ENCODE measurements at regions not wholly inside any gene's neighbourhood (a gene's known extent, or its start where the extent isn't known, plus 50 kb on each side); places are given as distances from the start of the nearest gene placed in this dataset.
"Not testable (repeated sequence)": the region's sequence is repeated elsewhere in the genome, so short reads cannot be mapped to it uniquely, and the experiment has no call there.

DNA sequence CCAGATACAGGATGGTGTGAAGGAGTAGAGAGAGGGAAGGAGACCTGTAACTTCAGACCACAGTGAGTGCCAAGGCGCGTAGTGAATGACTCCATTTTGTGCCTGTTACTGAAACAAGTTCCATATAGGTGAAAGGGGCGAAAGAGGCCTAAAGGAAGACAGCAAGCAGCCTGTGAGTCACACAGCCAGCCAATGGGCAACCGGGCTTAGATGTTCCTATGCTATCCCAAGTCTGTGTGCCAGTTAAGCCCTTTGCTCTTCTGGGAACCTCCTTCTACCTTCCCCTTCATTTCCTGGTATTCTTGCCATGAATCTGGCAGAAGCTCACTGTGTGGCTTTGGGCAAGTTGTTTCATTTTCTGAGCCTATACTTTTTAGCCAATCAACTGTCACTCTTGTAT, 161.8 kb upstream of the LDB2 start:
- DNase-seq (ENCODE audit: low spot score): no peak

DNA sequence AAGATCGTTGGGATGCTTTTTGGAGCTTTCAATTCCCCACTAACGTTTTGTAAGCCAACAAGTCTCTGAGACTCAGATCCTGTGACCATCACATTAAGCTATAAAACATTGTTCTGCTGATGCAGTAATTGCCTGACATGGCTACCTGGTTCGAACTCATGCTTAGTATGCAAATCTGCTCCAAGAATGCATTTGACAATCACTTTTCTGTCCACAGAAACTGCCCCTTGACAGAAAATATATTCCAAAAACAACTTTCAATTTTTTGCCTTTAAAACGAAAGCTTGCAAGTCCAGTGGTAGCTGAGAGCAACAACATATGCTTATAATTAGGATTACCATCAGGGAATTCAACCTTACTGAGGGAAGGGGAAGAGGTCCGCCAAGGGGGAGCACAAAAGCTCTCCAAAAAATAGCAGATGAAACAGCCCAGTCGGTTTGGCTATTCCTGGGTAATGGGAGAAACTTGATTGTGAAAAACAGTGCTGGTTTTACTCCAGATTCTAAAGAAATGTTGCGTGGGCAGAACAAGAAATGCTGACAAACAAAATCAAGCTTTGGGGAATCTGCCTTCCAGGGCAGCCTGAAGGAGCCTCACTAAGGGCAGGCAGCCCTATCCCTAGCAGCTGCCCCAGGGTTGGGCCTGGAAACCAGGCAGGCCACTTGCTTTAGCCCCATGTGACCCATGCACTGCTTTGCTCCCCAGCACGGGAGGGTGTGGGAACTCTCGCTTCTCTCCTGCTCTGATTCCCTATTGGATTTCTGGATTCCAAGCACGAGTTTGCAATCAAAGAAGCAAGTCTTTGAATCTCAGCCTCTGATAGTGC, 160.7 kb upstream of the LDB2 start:
- DNase-seq (ENCODE audit: low spot score): no peak

DNA sequence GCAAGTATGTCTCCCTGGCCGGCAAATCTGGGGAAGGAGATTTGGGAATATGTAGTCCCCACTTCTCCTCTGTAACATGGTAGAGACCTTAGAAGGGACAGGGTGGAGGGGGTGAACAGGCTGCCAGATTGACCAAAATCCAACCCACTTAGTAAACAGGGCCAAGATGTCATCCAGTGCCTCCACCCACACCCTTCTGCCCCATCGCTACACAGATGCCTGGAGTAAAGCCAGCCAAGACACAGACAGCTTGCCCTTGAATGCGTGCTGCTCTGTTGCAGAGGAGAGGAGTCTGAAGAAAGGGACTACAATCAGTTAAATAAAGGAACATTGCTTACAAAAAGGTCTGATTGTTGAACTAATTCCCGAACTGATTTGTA, 160.1 kb upstream of the LDB2 start:
- no peak for DNase-seq (ENCODE audit: low spot score)

DNA sequence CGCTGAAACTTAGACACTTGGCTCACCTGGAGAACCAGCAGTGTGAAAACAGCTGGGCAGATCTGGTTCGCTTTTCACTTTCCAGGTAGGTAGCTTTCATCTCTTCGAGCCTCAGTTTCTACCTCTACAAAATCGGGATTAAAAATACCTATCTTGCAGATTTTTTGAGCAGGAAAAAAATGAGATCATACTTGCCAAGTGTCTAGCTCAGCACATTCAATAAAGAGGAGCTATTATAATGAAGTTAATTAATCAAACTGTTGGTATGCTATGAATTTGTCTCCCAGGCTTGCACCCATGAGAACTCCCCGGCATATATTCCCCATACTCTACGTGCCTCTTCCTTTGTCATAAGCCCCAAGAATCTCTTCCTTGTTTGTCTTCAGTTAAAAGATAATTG, 158.6 kb upstream of the LDB2 start:
- DNase-seq (ENCODE audit: low spot score): no peak

GRCh38 chr4:17055788-17056187, 157.3 kb upstream of the LDB2 start:
- no peak for DNase-seq (ENCODE audit: low spot score)

DNA sequence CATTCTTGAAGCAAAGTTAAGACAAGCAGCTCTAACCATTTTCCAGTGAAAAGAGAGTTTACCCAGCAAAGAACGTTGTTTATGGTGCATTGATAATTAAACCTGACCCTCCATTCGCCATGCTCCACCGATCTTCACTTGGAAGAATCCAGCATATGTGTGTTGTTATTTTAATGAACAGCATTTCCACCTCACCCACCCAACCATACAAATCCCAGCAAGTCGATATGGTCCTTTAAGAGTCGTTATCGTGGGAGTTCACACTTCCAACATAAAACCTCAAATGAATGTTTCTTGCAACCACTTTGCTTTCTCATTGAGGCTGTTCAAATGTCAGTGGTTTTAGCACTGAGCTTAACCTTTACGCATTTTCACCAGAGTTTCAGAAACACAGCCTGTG, 147.4 kb upstream of the LDB2 start:
- DNase-seq (ENCODE audit: low spot score): no peak

- DNase-seq (ENCODE audit: low spot score): no peak
These were observed 140.2 kb upstream of the LDB2 start for GRCh38 chr4:17038510-17039176.

DNA sequence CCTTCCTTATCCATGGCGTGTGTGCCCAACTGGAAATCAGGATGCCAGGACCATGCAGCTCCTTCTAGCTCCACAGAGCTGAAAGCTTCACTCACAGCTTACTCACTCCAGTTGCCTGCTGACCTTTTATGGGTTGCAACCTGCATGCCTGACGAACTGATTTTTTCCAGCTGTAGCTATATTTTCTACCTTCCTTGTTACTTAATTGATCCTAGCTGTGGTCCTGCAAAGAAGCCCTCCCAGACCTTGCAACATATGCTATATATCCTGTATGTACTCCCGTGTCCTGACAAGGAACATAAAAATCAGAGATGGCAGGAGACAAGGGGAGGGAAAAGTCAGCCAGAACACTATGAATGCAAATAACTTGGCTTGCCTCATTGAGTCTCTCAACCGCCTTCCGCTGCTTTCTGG, 135.3 kb upstream of the LDB2 start:
- DNase-seq (ENCODE audit: low spot score): no peak

DNA sequence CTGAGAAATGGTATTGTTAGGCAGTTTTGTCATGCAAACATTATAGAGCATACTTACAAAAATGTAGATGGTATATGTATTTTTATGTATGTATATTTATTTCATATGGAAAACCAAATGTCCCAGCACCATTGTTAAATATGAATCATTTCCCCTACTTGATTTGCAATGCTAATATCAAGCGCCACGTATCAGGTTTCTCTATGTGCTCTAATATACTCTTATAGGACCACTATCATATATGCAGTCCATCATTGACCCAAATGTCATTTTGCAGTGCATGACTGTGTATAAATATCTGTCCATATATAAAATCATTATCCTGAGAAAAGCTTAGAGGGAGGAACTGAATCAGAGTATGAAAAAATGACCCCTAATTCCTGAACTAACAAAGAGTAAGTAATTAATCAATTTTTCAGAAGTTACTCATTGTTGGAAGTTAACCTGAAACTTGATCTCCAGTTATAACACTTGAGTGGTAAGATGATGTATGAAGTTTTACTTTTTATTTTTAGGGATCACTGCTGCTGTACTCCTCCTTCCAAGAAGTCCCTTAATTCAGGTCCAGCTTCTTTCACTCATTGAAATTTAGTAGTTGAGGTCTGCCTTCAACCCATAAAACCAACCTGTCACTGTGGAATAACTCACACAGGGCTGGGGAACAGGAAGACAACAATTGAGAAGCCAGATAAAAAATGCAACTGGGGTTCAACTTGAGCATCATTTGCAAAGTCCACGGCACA, 134.8 kb upstream of the LDB2 start:
- DNase-seq (ENCODE audit: low spot score): no peak

DNA sequence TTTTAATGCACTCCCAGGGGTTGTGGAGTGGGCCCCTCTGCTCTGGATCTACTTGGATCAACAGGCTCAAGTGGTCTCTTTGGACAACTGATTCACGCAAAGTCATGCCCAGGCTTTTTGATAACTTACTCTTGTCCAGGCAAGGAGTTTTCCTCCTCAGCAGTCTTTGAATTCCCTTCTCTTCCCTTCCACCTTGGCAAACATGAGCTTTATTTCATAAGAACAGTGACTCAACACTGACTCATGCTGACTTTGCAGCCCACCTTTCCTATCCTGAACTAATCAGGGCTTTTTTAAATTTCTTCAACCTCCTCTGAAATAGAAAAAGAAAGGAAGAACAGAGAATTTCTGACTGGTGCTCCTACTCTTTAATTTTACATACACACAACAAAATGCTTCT, 132.1 kb upstream of the LDB2 start:
- no peak for DNase-seq (ENCODE audit: low spot score)

GRCh38 chr4:17029964-17030363, 131.5 kb upstream of the LDB2 start:
- DNase-seq (ENCODE audit: low spot score): no peak

DNA sequence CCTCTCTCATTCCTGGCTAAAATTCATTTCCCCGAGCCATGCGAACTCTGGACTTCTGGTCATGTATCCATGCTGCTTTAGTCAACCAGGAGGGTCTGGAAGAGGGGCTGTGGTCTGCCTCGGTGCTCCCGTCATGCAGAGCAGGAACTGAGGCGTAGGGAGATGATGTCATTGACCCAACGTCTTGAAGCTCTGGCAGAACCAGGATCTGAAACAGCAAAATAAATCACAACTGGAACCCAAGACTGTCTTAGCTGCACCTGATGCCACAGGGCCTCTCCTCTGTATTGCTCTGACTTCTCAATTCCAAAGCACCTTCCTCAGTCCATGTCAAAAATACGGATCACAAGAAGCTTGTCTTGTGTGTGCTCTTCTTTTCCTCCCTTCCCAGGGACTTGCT, 131.0 kb upstream of the LDB2 start:
- no peak for DNase-seq (ENCODE audit: low spot score)

GRCh38 chr4:17027495-17027894, 129.1 kb upstream of the LDB2 start:
- DNase-seq (ENCODE audit: low spot score): no peak

DNA sequence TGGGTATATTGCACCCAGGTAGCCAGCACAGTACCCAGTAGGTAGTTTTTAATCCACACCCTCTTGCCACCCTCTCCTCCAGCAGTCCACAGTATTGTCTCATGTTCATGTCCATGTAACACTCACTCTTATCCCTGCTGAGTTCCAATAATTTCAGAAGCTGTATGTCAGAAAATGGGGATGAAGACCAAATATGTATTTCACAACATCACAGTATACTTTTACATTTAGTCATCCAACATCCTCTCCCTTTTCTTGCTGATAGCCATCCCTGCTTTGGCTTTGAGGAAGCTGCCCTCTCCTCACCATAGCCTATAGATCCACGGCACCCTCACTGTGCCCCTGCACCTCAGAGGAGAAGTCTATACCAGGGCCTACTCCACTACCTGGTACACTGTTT, 126.0 kb upstream of the LDB2 start:
- DNase-seq (ENCODE audit: low spot score): no peak

GRCh38 chr4:17020901-17021300, 122.5 kb upstream of the LDB2 start:
- no peak for DNase-seq (ENCODE audit: low spot score)

GRCh38 chr4:17020451-17020850, 122.0 kb upstream of the LDB2 start:
- no peak for DNase-seq (ENCODE audit: low spot score)

- not testable (repeated sequence) for DNase-seq (ENCODE audit: low spot score)
These were observed 120.2 kb upstream of the LDB2 start for GRCh38 chr4:17018621-17019020.

DNA sequence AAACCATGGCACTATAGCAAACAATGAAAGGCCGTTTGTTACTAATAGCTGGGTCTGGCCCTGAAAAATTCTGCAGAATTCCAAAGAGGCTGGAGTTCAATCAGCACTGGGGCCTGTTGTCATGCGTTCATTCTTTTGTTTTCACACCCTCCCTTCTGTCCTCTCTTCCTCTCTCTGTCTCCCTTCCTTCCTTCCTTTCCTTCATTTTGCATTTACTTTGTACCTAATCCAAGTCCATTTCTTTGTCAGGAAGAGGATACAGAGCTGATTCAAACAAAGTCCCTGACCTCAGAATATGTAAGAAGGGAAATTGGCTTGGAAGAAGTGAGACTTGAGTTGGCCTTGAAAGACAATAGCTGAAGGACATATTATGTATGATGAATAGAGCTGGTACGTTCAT, 119.6 kb upstream of the LDB2 start:
- DNase-seq (ENCODE audit: low spot score): no peak

- DNase-seq (ENCODE audit: low spot score): no peak
These were observed 115.0 kb upstream of the LDB2 start for GRCh38 chr4:17013382-17014006.

GRCh38 chr4:17012451-17012850, 114.0 kb upstream of the LDB2 start:
- no peak for DNase-seq (ENCODE audit: low spot score)

GRCh38 chr4:17010426-17011087, 112.1 kb upstream of the LDB2 start:
- DNase-seq (ENCODE audit: low spot score): no peak

- DNase-seq (ENCODE audit: low spot score): no peak
These were observed 111.5 kb upstream of the LDB2 start for GRCh38 chr4:17009871-17010367.
